HG03439 (cell line): ENCODE measurements at regions not wholly inside any gene's neighbourhood (a gene's known extent, or its start where the extent isn't known, plus 50 kb on each side); places are given as distances from the start of the nearest gene placed in this dataset.
"Not testable (repeated sequence)": the region's sequence is repeated elsewhere in the genome, so short reads cannot be mapped to it uniquely, and the experiment has no call there.

ENCODE experiments used
- ATAC-seq: cut with Tn5 transposase; IDR thresholded peaks from one replicate; pipeline ENCODE4 v1.9.1; 2021; ENCODE audit warnings: mild to moderate bottlenecking, moderate library complexity; ENCODE audit not compliant: unreplicated experiment

DNA sequence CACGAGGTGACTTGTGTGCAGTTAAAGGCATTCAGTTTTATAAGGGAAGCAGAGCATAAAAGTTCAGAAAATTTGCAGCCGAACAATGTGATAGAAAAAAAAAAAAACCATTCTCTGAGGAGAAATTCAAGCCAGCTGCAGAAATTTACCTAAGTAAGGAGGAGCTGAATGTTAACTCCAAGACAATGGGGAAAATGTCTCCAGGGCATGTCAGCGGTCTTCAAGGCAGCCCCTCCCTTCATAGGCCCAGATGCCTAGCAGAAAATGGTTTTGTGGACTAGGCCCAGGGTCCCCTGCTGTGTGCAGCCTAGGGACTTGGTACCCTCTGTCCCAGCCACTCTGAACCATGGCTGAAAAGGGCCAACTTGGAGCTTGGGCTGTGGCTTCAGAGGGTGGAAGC, 1764.0 kb downstream of the C4orf33 start:
- no peak for ATAC-seq

DNA sequence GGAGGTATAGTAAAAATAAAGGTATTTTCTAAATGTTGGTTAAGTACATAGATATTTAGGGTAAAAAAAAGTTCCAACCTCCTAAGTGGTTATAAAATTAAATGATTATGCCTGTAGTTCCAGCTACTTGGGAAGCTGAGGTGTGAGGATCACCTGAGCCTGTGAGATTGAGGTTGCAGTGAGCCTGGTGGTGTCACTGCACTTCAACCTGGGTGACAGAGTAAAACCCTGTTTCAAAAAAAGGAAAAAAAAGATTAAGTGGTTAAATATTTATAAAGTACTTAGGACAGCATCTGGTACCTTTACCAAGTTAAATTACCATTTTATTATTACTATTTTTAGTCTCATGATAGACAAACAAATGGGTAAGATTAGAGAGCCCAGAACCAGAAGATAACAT, 1801.0 kb downstream of the C4orf33 start:
- ATAC-seq = no peak

DNA sequence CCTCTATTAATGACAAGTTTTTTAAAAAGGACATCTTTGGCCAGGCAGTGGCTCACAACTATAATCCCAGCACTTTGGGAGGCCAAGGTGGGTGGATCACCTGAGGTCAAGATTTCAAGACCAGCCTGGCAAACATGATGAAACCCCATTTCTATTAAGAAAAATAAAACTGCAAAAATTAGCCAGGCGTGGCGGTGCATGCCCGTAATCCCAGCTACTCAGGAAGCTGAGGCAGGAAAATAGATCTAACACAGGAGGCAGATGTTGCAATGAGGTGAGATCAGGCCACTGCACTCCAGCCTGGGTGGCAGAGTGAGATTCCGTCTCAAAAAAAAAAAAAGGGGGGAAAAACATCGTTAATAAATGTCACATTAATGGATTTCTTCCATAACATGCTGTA, 1805.4 kb downstream of the C4orf33 start:
- no peak for ATAC-seq

DNA sequence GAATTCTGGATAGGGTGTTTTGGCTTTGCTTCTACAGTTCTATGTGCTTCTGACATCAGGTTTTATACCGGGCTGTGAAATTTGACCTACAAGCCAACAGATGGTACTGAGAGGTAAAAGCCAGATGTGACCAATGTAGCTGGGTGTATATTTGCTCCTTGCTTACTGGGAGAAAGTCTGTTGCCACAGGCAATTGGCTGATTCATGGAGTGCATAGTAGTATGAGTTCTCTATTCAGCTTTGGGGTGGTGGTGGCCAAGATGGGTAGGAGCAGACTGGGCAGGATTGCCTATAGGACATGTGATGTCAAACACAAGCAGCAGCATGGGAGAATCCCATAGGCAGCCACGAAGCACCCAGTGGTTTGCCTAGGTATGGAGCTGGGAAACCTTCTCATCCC, 1827.0 kb downstream of the C4orf33 start:
- no peak for ATAC-seq

DNA sequence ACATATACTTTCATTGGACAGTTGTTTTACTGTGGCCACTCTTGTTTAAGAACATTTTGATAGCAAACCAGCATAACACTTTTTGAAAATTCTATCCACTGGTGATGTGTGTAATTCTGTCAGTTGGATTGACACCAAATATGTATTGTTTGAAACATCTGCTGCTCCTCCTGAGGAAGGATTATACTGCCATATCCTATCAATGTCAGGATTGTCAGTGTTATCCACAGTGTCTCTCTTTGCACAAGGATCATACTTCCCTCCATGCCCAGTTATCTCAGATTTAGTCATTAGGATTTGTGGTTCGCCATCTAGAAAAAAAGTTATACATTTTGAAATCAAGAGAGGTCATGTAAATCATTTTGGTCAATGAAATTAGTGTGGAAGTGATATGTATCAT, 1859.6 kb downstream of the C4orf33 start:
- no peak for ATAC-seq

DNA sequence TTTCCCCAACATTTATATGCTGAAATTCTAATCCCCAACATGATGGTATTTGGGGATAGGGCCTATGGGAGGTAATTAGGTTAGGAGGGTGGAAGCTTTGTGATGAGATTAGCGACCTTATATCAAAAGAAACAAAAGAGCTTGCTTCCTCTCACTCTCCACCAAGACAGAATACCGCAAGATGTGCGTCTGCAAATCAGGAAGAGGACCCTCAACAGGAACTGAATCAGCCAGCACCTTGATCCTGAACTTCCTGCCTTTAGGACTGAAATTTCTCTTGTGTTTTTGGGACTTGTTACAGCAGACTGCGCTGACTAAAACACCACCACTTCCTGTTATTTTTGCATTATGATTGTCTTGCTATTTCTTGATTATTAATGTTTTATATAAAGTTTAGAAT, 1889.4 kb downstream of the C4orf33 start:
- no peak for ATAC-seq

DNA sequence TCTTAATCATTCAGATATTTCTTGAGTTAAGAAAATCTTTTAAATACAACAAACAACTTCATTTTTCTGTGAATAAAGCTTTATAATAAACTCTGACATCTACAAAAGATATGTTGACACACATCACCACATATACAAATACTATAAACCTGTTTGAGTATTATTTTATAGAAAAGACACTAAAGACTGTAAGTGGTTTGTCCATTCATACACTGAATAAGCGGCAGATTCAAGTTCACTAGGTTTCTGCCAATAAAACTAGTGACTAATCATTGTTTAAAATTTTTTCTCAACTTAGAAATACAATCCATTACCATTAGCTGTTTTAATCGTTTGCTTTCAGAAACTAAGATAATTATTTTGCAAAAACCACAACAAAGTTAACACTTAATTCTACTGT, 1900.0 kb downstream of the C4orf33 start:
- ATAC-seq = no peak

DNA sequence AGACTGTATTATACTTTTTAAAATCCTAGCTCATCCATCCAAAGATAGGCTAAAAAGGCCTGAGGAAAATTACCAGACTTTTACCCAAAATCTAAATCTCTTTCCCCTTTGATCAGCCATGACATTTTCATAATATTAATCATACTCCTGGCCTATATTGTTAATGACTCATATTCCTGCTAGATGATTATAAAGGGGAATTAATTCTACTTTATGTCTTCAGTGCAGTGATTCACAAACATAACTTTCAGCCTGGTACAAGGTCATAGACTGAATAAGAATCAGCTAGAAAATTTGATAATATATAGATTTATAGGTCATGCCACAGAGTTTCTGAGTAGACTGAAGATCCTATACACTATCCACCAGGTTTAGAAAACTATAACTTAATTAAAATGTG, 1905.4 kb downstream of the C4orf33 start:
- ATAC-seq = no peak

DNA sequence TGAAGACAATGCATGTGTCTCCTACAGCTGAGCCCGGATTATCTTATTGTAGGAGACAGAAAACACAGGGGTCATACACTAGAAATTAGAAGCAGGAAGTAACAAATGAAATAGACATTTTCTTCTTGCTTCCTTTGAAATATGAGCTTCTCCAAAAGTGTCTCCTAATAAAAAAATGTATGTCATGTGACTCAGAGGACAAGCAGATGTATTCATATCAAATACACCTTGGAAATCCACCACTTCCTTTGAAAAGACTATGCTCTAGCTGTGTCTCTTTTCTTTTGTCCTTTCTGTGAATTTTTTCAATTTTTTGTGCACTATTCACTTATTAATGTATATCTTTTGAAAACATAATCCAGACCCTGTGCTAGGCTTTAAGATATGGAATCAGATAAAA, 1906.2 kb downstream of the C4orf33 start:
- no peak for ATAC-seq

DNA sequence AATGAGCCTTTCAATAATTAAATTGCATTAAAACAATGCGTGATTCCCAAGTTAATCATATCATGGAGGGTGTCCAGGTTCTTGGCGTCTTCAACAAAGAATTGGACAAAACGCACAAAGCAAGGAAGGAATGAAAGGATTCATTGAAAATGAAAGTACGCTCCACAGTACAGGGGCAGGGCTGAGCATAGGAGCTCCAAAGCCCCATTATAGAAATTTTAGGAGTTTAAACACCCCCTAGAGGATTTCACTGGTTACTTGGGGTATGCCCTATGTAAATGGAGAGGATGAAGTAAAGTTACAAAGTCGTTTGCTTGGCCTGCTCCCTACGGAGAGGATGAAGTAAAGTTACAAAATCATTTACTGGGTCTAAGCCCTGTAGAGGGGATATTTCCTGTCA, 1910.4 kb downstream of the C4orf33 start:
- ATAC-seq = no peak

DNA sequence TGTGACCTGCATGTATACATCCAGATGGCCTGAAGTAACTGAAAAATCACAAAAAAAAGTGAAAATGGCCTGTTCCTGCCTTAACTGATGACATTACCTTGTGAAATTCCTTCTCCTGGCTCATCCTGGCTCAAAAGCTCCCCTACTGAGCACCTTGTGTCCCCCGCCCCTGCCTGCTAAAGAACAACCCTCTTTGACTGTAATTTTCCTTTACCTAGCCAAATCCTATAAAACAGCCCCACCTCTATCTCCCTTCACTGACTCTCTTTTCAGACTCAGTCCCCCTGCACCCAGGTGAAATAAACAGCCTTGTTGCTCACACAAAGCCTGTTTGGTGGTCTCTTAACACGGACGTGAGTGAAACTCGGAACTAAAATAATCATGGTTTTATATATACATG, 1916.0 kb downstream of the C4orf33 start:
- ATAC-seq = not testable (repeated sequence)

DNA sequence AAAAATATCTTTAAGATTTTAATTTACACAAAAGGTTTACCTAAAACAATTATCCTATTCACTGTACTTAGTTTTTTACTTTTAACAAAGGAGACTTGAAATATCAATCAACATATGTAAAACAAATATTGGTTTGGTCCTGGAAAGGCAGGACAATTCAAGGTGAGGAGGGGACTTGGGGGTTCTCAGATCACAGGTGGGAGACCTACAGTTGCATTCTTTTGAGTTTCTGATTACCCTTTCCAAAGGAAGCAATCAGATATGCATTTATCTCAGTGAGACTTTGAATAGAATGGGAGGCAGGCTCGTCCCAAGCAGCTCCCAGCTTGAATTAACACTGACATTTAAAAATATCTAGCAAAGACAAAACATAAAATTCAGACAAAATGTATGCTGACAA, 1917.3 kb downstream of the C4orf33 start:
- no peak for ATAC-seq

DNA sequence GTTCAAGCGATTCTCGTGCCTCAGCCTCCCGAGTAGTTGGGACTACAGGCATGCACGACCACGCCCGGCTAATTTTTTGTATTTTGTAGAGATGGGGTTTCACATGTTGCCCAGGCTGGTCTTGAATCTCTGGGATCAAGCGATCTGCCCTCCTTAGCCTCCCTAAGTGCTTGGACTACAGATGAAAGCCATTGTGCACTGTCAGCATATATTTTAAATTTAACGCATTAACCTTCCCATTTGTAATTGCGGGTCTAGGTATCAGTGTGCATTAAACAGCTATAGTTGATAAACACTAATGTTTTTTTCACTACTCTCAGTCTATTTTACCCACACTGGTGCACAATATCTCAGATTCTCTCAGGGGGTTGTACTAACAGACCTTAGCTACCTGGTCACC, 1930.8 kb downstream of the C4orf33 start:
- no peak for ATAC-seq

DNA sequence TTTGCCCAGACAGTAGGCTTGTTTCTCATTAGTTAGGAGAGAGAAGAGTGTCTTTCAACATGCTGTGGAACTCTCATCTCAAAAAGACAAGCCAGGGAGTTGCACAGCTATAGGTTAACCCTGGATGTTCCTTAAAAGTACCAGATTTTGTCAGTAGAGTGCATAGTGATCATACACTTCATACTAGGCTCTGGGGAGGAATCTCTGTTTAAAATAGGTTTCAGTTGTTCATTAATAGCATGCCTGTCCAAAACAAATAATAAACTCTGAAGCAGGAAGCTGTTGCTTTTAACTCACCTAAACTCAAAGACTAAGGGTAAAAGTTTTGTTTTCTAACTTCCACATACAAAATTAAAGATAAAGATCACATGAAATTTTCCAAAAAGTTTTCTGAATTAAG, 1948.4 kb downstream of the C4orf33 start:
- no peak for ATAC-seq

DNA sequence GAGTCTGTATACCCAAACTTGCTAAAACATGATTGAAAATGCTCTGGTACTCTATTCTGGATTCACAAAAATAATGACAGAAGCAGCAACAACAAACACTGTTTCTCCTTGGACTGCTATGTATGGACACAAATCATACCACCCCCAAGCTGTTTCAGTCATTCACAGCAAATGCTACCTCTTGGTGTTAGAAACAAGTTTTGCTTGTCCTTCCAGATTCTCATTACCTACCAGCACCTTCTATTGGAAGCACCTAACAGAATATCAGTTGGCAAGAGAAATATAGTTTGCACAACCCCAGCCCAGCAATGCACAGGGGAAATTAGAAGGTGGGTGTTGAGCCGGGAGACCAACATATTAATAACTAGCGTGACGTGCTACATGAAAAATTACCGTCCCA, 1950.9 kb downstream of the C4orf33 start:
- ATAC-seq = no peak

DNA sequence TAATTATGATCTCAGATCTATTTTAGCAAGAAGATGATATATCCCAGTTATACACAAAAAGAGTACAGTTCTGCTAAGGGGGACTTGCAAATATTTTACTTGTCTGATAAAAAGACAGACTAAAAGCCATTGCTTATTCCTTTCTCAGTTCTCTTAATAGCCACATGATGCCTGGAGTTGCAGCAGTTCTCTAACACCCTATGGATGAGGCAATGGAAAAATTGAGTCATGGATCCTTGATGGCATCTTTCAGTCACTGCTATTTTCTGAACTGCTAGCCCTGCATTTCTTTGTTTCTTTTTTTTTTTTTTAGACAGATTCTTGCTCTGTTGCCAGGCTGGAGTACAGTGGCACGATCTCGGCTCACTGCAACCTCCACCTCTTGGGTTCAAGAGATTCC, 1956.7 kb downstream of the C4orf33 start:
- ATAC-seq = no peak

DNA sequence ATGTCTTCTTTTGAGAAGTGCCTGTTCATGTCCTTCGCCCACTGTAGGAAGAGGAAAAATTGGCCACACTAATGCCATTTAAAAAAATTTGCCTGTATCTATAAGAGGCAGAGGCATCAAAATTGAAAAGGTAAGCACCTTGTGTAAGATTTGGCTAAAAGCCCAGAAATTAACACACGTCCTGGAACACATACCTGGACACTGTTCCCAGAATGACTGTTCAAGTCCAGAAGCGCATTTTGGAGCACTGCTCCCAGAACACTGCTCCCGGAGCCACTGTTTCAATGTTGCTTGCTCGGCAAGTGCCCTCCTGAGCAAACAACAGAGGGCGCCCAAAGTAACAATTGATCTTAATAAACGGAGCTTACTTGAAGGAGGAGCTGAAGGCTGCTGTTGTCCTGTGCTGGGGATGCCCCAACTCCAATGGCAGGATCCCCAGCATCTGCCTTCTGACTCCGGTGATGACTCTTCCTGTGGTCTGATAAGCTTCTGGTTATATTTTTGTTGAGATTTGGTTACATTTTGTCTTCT, 1958.6 kb downstream of the C4orf33 start:
- ATAC-seq = no peak

DNA sequence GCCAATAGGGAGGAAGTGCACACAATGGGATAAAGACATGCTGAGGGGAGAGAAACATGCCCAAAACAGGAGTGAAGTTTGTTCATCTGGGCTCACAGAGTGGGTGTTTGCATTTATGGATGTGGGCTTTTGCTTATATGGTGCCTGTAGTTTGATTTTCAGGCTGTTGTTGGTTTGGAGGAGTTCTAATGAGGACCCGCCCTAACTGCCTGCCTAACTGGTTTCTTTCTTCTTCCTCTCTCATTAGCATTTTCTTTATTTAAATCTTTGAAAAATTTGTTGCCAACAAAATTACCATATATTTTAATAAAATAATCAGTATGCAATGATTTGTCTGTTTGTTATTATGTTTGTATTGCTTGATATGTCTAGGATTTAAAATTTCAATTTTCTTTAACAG, 1965.8 kb downstream of the C4orf33 start:
- no peak for ATAC-seq

DNA sequence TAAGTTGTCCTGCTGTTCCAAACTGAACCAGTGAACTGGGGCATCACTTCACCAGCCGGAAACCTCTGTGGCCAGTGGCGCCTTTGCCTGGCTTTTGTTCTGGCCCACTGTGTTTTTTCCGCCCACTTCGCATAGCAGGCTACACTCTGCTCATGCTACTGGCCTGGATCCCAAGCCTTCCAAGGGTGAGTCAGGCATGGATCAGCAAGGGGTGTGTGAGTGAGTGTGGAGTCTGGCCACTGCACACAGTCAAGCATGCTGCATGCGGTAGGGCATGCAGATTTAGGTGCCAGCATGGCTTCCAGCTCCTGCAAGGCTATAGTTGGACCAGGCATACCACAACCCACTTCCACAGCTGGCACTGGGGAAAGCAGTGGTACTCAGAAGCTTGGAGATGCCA, 1967.9 kb downstream of the C4orf33 start:
- ATAC-seq = no peak

DNA sequence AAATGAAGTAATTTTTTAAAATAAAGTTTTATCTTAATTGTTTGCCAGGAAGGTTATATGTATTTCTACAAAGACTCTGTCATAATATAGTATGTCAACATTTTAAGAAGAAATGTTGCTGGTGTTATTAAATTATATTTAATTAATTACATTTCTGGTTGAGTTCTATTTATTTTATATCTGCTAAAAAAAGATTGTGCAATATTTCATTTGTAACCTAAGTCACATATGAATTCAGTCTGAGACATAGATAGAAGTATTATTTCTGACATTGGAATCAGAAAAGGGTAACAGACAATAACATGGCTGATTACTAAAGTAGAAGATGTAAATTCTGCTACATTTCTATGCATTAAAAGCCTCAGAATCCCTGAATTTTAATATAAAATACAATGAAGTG, 1985.1 kb downstream of the C4orf33 start:
- no peak for ATAC-seq

DNA sequence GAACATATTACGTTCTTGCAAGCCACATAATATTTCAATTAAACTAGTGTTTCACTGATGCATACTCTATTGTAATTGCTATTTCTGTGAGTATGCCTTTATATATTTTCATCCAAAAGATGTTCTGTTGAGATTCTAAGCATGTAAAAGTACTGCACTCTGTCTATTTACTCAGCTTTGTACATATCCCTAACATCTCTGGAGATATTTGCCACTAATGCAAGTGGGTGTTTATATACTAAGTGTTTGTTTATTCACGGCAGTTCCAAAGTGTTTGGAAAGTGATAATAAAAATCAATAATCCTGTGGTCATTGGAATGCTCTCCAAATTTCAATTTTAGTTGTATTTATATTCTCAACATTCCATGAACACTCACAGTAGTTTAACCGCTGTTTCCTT, 1989.0 kb downstream of the C4orf33 start:
- ATAC-seq = no peak

DNA sequence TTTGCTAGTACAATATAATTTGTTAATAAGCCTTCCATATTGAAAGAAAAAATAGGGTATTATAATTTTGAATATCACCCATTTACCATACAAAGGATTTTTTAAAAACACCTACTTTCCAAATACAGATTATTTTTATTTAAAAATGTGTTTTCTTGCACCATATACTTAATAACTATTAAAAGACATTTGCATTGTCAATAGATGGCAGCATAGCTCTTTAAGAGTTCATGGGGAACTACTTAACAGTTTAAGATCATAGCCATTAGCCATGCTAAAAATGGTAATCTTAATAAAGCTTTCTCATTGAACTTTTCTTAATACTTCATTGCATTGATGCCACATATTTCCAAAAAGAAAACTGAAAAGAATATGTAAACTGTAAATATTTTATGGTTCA, 1995.9 kb downstream of the C4orf33 start:
- ATAC-seq = no peak

DNA sequence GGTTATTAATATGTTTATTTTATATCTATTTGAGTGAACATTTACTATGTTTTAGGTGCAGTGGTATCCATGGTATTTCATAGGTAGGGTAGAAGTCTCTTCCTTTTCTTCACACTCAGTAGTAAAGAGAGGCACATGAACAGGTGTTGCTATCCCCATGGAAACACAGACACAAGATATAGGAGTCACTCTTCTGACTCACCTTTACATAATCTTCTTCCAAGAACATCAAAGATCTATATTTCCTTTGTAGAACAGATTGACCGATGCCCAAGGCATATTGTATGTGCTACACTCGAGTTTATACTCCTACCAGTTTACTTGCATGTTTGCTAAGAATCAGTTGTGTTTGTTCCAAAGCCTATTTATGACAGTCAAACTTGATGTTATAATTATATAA, 1997.4 kb downstream of the C4orf33 start:
- no peak for ATAC-seq

DNA sequence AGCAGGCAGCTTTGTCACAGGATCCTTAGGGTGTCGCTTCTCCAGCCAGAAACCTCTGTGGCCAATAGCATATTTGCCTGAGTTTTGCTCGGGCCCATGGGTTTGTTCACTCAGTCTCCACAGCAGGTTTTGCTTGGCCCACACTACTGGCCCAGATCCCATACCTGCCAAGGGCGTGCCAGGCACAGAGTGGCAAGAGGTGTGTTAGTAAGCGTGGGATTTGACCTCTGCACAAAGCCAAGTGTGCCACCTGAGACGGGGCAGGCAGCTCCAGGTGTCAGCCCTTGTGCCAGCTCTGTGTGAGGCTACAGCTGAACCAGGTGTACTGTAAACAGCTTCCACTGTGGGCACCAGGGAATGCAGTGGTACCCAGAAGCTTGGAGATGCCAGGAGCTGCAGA, 2003.0 kb downstream of the C4orf33 start:
- no peak for ATAC-seq
